ENCODE measurements at regions not wholly inside any gene's neighbourhood (a gene's known extent, or its start where the extent isn't known, plus 50 kb on each side); places are given as distances from the start of the nearest gene placed in this dataset.

DNA sequence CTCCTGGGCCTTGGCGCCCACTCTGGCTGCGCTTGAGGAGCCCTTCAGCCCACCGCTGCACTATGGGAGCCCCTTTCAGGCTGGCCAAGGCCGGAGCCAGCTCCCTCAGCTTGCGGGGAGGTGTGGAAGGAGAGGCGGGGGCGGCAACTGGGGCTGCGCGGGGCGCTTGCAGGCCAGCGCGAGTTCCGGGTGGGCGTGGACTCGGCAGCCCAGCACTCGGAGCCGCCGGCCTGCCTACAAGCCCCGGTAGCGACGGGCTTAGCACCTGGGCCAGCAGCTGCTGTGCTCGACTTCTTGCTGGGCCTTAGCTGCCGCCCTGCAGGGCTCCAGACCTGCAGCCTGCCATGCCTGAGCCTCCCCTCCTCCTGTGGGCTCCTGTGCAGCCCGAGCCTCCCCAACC is 141.5 kb upstream of the SLC39A10 start (continued):
- TF ChIP-seq, protein P1, sequence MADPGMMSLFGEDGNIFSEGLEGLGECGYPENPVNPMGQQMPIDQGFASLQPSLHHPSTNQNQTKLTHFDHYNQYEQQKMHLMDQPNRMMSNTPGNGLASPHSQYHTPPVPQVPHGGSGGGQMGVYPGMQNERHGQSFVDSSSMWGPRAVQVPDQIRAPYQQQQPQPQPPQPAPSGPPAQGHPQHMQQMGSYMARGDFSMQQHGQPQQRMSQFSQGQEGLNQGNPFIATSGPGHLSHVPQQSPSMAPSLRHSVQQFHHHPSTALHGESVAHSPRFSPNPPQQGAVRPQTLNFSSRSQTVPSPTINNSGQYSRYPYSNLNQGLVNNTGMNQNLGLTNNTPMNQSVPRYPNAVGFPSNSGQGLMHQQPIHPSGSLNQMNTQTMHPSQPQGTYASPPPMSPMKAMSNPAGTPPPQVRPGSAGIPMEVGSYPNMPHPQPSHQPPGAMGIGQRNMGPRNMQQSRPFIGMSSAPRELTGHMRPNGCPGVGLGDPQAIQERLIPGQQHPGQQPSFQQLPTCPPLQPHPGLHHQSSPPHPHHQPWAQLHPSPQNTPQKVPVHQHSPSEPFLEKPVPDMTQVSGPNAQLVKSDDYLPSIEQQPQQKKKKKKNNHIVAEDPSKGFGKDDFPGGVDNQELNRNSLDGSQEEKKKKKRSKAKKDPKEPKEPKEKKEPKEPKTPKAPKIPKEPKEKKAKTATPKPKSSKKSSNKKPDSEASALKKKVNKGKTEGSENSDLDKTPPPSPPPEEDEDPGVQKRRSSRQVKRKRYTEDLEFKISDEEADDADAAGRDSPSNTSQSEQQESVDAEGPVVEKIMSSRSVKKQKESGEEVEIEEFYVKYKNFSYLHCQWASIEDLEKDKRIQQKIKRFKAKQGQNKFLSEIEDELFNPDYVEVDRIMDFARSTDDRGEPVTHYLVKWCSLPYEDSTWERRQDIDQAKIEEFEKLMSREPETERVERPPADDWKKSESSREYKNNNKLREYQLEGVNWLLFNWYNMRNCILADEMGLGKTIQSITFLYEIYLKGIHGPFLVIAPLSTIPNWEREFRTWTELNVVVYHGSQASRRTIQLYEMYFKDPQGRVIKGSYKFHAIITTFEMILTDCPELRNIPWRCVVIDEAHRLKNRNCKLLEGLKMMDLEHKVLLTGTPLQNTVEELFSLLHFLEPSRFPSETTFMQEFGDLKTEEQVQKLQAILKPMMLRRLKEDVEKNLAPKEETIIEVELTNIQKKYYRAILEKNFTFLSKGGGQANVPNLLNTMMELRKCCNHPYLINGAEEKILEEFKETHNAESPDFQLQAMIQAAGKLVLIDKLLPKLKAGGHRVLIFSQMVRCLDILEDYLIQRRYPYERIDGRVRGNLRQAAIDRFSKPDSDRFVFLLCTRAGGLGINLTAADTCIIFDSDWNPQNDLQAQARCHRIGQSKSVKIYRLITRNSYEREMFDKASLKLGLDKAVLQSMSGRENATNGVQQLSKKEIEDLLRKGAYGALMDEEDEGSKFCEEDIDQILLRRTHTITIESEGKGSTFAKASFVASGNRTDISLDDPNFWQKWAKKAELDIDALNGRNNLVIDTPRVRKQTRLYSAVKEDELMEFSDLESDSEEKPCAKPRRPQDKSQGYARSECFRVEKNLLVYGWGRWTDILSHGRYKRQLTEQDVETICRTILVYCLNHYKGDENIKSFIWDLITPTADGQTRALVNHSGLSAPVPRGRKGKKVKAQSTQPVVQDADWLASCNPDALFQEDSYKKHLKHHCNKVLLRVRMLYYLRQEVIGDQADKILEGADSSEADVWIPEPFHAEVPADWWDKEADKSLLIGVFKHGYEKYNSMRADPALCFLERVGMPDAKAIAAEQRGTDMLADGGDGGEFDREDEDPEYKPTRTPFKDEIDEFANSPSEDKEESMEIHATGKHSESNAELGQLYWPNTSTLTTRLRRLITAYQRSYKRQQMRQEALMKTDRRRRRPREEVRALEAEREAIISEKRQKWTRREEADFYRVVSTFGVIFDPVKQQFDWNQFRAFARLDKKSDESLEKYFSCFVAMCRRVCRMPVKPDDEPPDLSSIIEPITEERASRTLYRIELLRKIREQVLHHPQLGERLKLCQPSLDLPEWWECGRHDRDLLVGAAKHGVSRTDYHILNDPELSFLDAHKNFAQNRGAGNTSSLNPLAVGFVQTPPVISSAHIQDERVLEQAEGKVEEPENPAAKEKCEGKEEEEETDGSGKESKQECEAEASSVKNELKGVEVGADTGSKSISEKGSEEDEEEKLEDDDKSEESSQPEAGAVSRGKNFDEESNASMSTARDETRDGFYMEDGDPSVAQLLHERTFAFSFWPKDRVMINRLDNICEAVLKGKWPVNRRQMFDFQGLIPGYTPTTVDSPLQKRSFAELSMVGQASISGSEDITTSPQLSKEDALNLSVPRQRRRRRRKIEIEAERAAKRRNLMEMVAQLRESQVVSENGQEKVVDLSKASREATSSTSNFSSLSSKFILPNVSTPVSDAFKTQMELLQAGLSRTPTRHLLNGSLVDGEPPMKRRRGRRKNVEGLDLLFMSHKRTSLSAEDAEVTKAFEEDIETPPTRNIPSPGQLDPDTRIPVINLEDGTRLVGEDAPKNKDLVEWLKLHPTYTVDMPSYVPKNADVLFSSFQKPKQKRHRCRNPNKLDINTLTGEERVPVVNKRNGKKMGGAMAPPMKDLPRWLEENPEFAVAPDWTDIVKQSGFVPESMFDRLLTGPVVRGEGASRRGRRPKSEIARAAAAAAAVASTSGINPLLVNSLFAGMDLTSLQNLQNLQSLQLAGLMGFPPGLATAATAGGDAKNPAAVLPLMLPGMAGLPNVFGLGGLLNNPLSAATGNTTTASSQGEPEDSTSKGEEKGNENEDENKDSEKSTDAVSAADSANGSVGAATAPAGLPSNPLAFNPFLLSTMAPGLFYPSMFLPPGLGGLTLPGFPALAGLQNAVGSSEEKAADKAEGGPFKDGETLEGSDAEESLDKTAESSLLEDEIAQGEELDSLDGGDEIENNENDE (IDR thresholded peaks at IDR 0.05; ENCODE audit: insufficient replicate concordance, low read length), result no peak
- TF ChIP-seq, protein P2, sequence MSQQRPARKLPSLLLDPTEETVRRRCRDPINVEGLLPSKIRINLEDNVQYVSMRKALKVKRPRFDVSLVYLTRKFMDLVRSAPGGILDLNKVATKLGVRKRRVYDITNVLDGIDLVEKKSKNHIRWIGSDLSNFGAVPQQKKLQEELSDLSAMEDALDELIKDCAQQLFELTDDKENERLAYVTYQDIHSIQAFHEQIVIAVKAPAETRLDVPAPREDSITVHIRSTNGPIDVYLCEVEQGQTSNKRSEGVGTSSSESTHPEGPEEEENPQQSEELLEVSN (IDR thresholded peaks at IDR 0.05), result no peak
- TF ChIP-seq SP4 (IDR thresholded peaks at IDR 0.05; ENCODE audit: low read length) (no peak), CHD2 (IDR thresholded peaks at IDR 0.05; ENCODE audit: low read length) (no peak), KDM1A (IDR thresholded peaks at IDR 0.05; ENCODE audit: borderline replicate concordance, low read length) (no peak), CREB1 (IDR thresholded peaks at IDR 0.05) (no peak), RNF2 (IDR thresholded peaks at IDR 0.05; ENCODE audit: borderline replicate concordance, low read depth, low read length, missing control alignments, poor library complexity, severe bottlenecking) (no peak), JUND (IDR thresholded peaks at IDR 0.05; ENCODE audit: low read length) (no peak), POLR2AphosphoS5 (IDR thresholded peaks at IDR 0.05; ENCODE audit: low read depth, low read length) (no peak), GABPA (IDR thresholded peaks at IDR 0.05; ENCODE audit: borderline replicate concordance, insufficient read depth, low read length) (no peak), YY1 (IDR thresholded peaks at IDR 0.05; ENCODE audit: low read depth, low read length) (no peak), SIN3A (conservative IDR thresholded peaks at IDR 0.05 in 1 of 2, IDR thresholded peaks at IDR 0.05 in 1 of 2; ENCODE audit: low read depth in 1 of 2, low read length in 2 of 2) (no peak)
